ENCODE measurements at regions not wholly inside any gene's neighbourhood (a gene's known extent, or its start where the extent isn't known, plus 50 kb on each side); places are given as distances from the start of the nearest gene placed in this dataset.

DNA sequence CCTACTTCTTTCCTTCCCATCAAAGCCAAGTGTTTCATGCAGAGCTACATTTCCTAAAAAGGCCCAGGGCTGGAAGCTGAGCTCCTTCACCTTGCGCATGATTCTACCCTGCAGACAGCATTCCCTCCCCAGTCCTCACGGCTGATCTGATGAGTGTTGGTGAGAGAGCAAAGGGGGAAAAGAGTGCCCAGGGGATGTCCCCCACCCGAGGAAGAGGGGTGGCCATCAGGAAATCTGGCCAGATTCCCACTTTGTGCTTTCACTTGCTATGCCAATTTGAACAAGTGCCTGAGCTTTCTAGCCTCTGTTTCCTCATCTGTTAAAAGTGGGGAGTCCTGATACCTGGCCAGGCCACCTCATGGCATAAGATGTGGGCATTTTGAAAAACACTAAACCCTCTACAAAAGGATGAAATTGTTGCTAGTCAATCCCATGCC is 231.0 kb upstream of the TLE3 start:
- DNase-seq (ENCODE audit: low spot score) (no peak), ATAC-seq (ENCODE audit: low read depth) (no peak)
- Histone ChIP-seq H3K9me3 (ENCODE audit: severe bottlenecking) (no peaks in the 10 kb centered on the region), H3K27ac (ENCODE audit: poor library complexity, severe bottlenecking) (no peak overlapping the region), H3K4me1 (ENCODE audit: insufficient read depth, poor library complexity, severe bottlenecking) (peaks cover 16% of the 10 kb centered on the region), H3K27me3 (ENCODE audit: insufficient read depth, poor library complexity, severe bottlenecking) (no peaks in the 10 kb centered on the region), H3K36me3 (ENCODE audit: low read depth) (no peaks in the 10 kb centered on the region), H3K4me3 (ENCODE audit: severe bottlenecking) (no peak overlapping the region)
- TF ChIP-seq, protein P1, sequence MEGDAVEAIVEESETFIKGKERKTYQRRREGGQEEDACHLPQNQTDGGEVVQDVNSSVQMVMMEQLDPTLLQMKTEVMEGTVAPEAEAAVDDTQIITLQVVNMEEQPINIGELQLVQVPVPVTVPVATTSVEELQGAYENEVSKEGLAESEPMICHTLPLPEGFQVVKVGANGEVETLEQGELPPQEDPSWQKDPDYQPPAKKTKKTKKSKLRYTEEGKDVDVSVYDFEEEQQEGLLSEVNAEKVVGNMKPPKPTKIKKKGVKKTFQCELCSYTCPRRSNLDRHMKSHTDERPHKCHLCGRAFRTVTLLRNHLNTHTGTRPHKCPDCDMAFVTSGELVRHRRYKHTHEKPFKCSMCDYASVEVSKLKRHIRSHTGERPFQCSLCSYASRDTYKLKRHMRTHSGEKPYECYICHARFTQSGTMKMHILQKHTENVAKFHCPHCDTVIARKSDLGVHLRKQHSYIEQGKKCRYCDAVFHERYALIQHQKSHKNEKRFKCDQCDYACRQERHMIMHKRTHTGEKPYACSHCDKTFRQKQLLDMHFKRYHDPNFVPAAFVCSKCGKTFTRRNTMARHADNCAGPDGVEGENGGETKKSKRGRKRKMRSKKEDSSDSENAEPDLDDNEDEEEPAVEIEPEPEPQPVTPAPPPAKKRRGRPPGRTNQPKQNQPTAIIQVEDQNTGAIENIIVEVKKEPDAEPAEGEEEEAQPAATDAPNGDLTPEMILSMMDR (IDR thresholded peaks at IDR 0.05; ENCODE audit: poor library complexity, severe bottlenecking) = no peak

GRCh38 chr15:70327856-70328678 is 230.3 kb upstream of the TLE3 start:
- Histone ChIP-seq H3K9me3 (ENCODE audit: severe bottlenecking) (no peaks in the 10 kb centered on the region), H3K36me3 (ENCODE audit: low read depth) (no peaks in the 10 kb centered on the region), H3K27ac (ENCODE audit: poor library complexity, severe bottlenecking) (no peak overlapping the region), H3K27me3 (ENCODE audit: insufficient read depth, poor library complexity, severe bottlenecking) (no peaks in the 10 kb centered on the region), H3K4me3 (ENCODE audit: severe bottlenecking) (no peak overlapping the region), H3K4me1 (ENCODE audit: insufficient read depth, poor library complexity, severe bottlenecking) (peaks cover 23% of the 10 kb centered on the region)
- TF ChIP-seq, protein P1 (IDR thresholded peaks at IDR 0.05; ENCODE audit: poor library complexity, severe bottlenecking) = no peak
- ATAC-seq (ENCODE audit: low read depth) = peak; percentile 37
- DNase-seq (ENCODE audit: low spot score) = no peak

DNA sequence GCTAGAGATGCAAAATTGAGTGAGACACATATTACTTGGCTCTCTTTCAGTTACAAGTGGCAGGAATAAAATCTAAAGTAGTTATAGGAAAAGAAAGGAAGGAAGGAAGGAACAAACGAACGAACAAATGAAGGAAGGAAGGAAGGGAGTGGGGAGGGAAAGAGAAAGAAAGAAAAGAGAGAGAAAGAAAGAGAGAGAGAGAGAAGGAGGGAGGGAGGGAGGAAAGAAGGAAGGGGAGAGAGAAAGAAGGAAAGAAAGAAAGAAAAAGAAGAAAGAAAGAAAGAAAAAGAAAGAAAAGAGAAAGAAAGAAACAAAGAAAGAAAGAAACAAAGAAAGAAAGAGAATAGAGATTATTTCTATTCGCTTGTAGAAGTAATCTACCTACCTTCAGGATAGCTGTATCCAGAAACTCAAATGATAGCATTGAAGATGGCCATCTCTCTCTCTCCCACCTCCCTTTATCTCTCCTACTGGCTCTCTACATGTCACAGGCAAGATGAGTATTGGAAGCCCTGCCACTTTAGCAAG is 229.7 kb upstream of the TLE3 start:
- Histone ChIP-seq H3K4me3 (ENCODE audit: severe bottlenecking) (no peak overlapping the region), H3K27me3 (ENCODE audit: insufficient read depth, poor library complexity, severe bottlenecking) (no peaks in the 10 kb centered on the region), H3K9me3 (ENCODE audit: severe bottlenecking) (no peaks in the 10 kb centered on the region), H3K27ac (ENCODE audit: poor library complexity, severe bottlenecking) (no peak overlapping the region), H3K36me3 (ENCODE audit: low read depth) (no peaks in the 10 kb centered on the region), H3K4me1 (ENCODE audit: insufficient read depth, poor library complexity, severe bottlenecking) (peaks cover 29% of the 10 kb centered on the region)
- TF ChIP-seq, protein P1 (IDR thresholded peaks at IDR 0.05; ENCODE audit: poor library complexity, severe bottlenecking) = no peak
- ATAC-seq (ENCODE audit: low read depth) (no peak), DNase-seq (ENCODE audit: low spot score) (no peak)

- no peaks in the 10 kb centered on the region for H3K9me3 ChIP-seq (ENCODE audit: severe bottlenecking)
- peak overlapping the region; percentile 75 for H3K27ac ChIP-seq (ENCODE audit: poor library complexity, severe bottlenecking)
- H3K4me1 ChIP-seq (ENCODE audit: insufficient read depth, poor library complexity, severe bottlenecking) = peaks cover 34% of the 10 kb centered on the region
- TF ChIP-seq, protein P1 (IDR thresholded peaks at IDR 0.05; ENCODE audit: poor library complexity, severe bottlenecking) = no peak
- H3K36me3 ChIP-seq (ENCODE audit: low read depth) = no peaks in the 10 kb centered on the region
- no peaks in the 10 kb centered on the region for H3K27me3 ChIP-seq (ENCODE audit: insufficient read depth, poor library complexity, severe bottlenecking)
- ATAC-seq (ENCODE audit: low read depth) (peak; percentile 94), DNase-seq (ENCODE audit: low spot score) (peak; percentile 90)
- no peak overlapping the region for H3K4me3 ChIP-seq (ENCODE audit: severe bottlenecking)
Measured at GRCh38 chr15:70324001-70324974, 226.6 kb upstream of the TLE3 start.
